ENCODE measurements at regions not wholly inside any gene's neighbourhood (a gene's known extent, or its start where the extent isn't known, plus 50 kb on each side); places are given as distances from the start of the nearest gene placed in this dataset.

- TF ChIP-seq EZH2 (IDR thresholded peaks at IDR 0.05; ENCODE audit: insufficient read depth, poor library complexity, severe bottlenecking) (no peak), EZH2phosphoT487 (IDR thresholded peaks at IDR 0.05; ENCODE audit: insufficient read depth, low read depth) (no peak)
These were observed 642.6 kb downstream of the METTL4 start for GRCh38 chr18:1928711-1929110.
